DMS53 treated with DMSO at 0.1 percent for 48 hours (cell line): ENCODE measurements at regions not wholly inside any gene's neighbourhood (a gene's known extent, or its start where the extent isn't known, plus 50 kb on each side); places are given as distances from the start of the nearest gene placed in this dataset.

Source experiments
- DNase-seq: peaks from one replicate; lab custom pipeline; 2025; ENCODE audit not compliant: unreplicated experiment; lab: John Stamatoyannopoulos, UW

GRCh38 chr4:186018261-186018660 is 50.7 kb upstream of the TLR3 start:
- no peak for DNase-seq

- DNase-seq: no peak
These were observed 50.2 kb upstream of the TLR3 start for GRCh38 chr4:186018784-186019183.
